H1 (cell line): ENCODE measurements at regions not wholly inside any gene's neighbourhood (a gene's known extent, or its start where the extent isn't known, plus 50 kb on each side); places are given as distances from the start of the nearest gene placed in this dataset.

ENCODE experiments used
- CBX8 ChIP-seq: fragments of 300-800, 300-1000 bp; sonication (generic); IDR thresholded peaks from 2 replicates; pipeline ENCODE4 v1.7.1; 2016; ENCODE audit warnings: low read depth, low read length, borderline replicate concordance
- CHD1 ChIP-seq: IDR thresholded peaks from 2 replicates; pipeline ENCODE4 v1.6.1; 2012; ENCODE audit warnings: low read depth, low read length, improper control_type of control experiment
- CTCF ChIP-seq, 3 experiments: IDR thresholded peaks; 1 replicate in 2 of 3; 2 replicates in 1 of 3; pipeline versions ENCODE4 v1.5.1 to v1.6.1; 2011; ENCODE audit warnings: low read length in 3 of 3, mild to moderate bottlenecking in 3 of 3, inconsistent platforms in 2 of 3, low read depth in 1 of 3, moderate library complexity in 1 of 3; ENCODE audit not compliant: insufficient read depth in 1 of 3; ENCODE audit errors: control extremely low read depth in 1 of 3
- KDM1A ChIP-seq: fragments of 200-600, 300-600 bp; sonication (generic); IDR thresholded peaks from 2 replicates; pipeline ENCODE4 v1.7.1; 2016; ENCODE audit warnings: mild to moderate bottlenecking, low read length, borderline replicate concordance
- POLR2AphosphoS5 ChIP-seq: IDR thresholded peaks from 2 replicates; pipeline ENCODE4 v1.6.1; 2011; ENCODE audit warnings: low read depth, low read length
- RAD21 ChIP-seq, 2 experiments: IDR thresholded peaks in 1 of 2; conservative IDR thresholded peaks in 1 of 2; 2 replicates each; pipeline ENCODE4 v1.6.1; 2011; ENCODE audit warnings: low read depth in 2 of 2, low read length in 2 of 2, improper control_type of control experiment in 1 of 2, inconsistent platforms in 1 of 2, mild to moderate bottlenecking in 1 of 2, moderate library complexity in 1 of 2
- SAP30 ChIP-seq: fragments of 300-600 bp; sonication (generic); IDR thresholded peaks from 2 replicates; pipeline ENCODE4 v1.7.1; 2012; ENCODE audit warnings: low read length, moderate library complexity, mild to moderate bottlenecking, inconsistent platforms; ENCODE audit not compliant: insufficient read depth, insufficient replicate concordance
- SRF ChIP-seq: IDR thresholded peaks from 2 replicates; pipeline ENCODE4 v1.6.1; 2011; ENCODE audit warnings: mild to moderate bottlenecking, low read depth, low read length, moderate library complexity

DNA sequence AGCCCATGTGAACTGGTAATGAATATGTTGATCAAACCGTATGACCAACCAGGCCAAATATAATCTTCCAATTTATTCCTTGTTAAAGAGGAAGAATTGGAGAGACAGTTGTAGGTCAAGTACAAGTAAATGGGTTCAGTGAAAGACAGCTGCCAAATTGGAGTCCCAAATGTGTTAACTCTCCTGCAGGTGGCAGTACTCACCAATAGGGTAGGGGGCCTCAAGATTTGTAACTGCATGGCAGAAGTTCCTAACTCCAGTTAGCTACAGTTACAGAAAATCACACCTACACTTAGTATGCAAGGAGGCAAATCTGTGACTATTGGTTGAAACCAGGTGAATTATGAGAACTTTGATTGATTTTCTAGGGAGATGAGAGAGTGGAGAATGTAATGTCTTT lies 278.0 kb downstream of the ZBBX start (continued):
- TF ChIP-seq KDM1A (no peak), SRF (no peak), CBX8 (no peak), CHD1 (no peak), POLR2AphosphoS5 (no peak), SAP30 (no peak), CTCF (IDR thresholded peaks at IDR 0.05; ENCODE audit: control extremely low read depth in 1 of 3, insufficient read depth in 1 of 3, low read depth in 1 of 3, low read length in 3 of 3) (peak in 2 of 3 experiments; percentile 71 to 73; a peak in 3 of 4 replicates), RAD21 (IDR thresholded peaks at IDR 0.05 in 1 of 2, conservative IDR thresholded peaks at IDR 0.05 in 1 of 2; ENCODE audit: low read depth in 2 of 2, low read length in 2 of 2) (peak; percentile 87 to 88)
